Heart left ventricle (tissue), 16 donors: ENCODE measurements at regions not wholly inside any gene's neighbourhood (a gene's known extent, or its start where the extent isn't known, plus 50 kb on each side); places are given as distances from the start of the nearest gene placed in this dataset.
"Not testable (repeated sequence)": the region's sequence is repeated elsewhere in the genome, so short reads cannot be mapped to it uniquely, and the experiment has no call there.

ENCODE experiments used
- ATAC-seq, 4 donors: fragments of 200-7000 bp; cut with Tn5 transposase; one replicate each; pipeline ENCODE4 v1.9.1; 2020 to 2022; ENCODE audit warnings: moderate library complexity in 4 of 4, mild to moderate bottlenecking in 3 of 4, moderate number of reproducible peaks in 1 of 4
- DNase-seq, 5 donors: peaks; one replicate each; pipeline ENCODE4 v3.0.0-alpha.2; 2020
- H3K27ac ChIP-seq, 12 donors: fragments of 200-600 bp; sonication (generic) in 4 of 12; one replicate each; pipeline versions ENCODE4 v1.5.0 to v1.8.0; 2016 to 2022; ENCODE audit warnings: mild to moderate bottlenecking in 2 of 12
- H3K27me3 ChIP-seq, 9 donors: fragments of 200-600 bp; sonication (generic) in 2 of 9; one replicate each; pipeline versions ENCODE4 v1.5.1 to v1.8.0; 2016 to 2022; ENCODE audit warnings: mild to moderate bottlenecking in 3 of 9
- H3K36me3 ChIP-seq, 9 donors: fragments of 200-600 bp; sonication (generic) in 2 of 9; one replicate each; pipeline versions ENCODE4 v1.5.0 to v1.8.0; 2018 to 2022; ENCODE audit warnings: mild to moderate bottlenecking in 2 of 9
- H3K4me1 ChIP-seq, 12 donors: fragments of 200-600 bp; sonication (generic) in 4 of 12; one replicate each; pipeline versions ENCODE4 v1.5.0 to v1.8.0; 2016 to 2022; ENCODE audit warnings: mild to moderate bottlenecking in 3 of 12
- H3K4me3 ChIP-seq, 12 donors: fragments of 200-600 bp; sonication (generic) in 4 of 12; one replicate each; pipeline versions ENCODE4 v1.5.0 to v1.8.0; 2017 to 2022; ENCODE audit warnings: mild to moderate bottlenecking in 9 of 12, moderate library complexity in 4 of 12
- H3K9me3 ChIP-seq, 12 donors: fragments of 200-600 bp; sonication (generic) in 4 of 12; one replicate each; pipeline versions ENCODE4 v1.5.0 to v1.8.0; 2016 to 2022; ENCODE audit warnings: mild to moderate bottlenecking in 1 of 12
- CTCF ChIP-seq, 12 donors: fragments of 200-600 bp; sonication (generic) in 4 of 12; IDR thresholded peaks; one replicate each; pipeline versions ENCODE4 v1.5.0 to v1.8.0; 2018 to 2022; ENCODE audit warnings: antibody characterized with exemption in 12 of 12, mild to moderate bottlenecking in 5 of 12
- POLR2A ChIP-seq, 2 donors: fragments of 450-650 bp; IDR thresholded peaks; one replicate each; pipeline ENCODE4 v1.6.1; 2017; ENCODE audit warnings: antibody characterized with exemption in 2 of 2, mild to moderate bottlenecking in 2 of 2, moderate library complexity in 2 of 2
- WGBS, 4 donors: extraction: QIAGEN DNeasy Blood & Tissue Kit in 2 of 4; methylation state at CpG; one replicate each; pipeline versions ENCODE4 v1.1.5 to v1.1.7; 2013 to 2018; 5-methylcytosine and 5-hydroxymethylcytosine counted together
- intact Hi-C, 10 donors: fragments of 100-400 bp; cut with DNase I; formaldehyde crosslinking; loops; one replicate each; pipeline versions ENCODE4 v1.11.1 to v1.14.2; 2022
- donor health status: ischemic (EF 13 %, LVEDD 7.1; RV severe dilation, severe dysfunction).
- donor health status: healthy with polysubstance abuse.
- donor health status: DM: no; HTN: yes; CAD: no.
- donor health status: DM: no; HTN: no; CAD: no.
- donor health status: ischemic (EF 25% LVEDD 6.9; RV normal size, moderate dysfunction).
- donor health status: ischemic (EF 25% LVEDD 5.7; RV mildly dilated, moderate dysfunction).
- donor health status: healthy.
- donor health status: DM: yes; HTN: yes; CAD: no.
- donor health status: ischemic (EF 35%, LVEDD 5.7; RV mildly dilated, moderate dysfunction).
- donor health status: nonischemic (EF 11% LVEDD 7.7; RV severe dilation, severe dysfunction).
- donor health status: DM: yes; HTN: yes; CAD: no.
- donor health status: PGD.
- donor health status: ischemic (EF 29% LVEDD 5.4; RV normal size, mild dysfunction).
- donor health status: nonischemic (EF 23%, LVEDD 6.1; RV moderate dilation, normal function).

- Histone ChIP-seq H3K9me3 (no peaks in the 10 kb centered on the region), H3K27ac (peak overlapping the region in 1 of 12 donors; percentile 19), H3K36me3 (no peaks in the 10 kb centered on the region), H3K4me1 (peaks cover 0 to 22% (median 6%) of the 10 kb centered on the region in 12 donors), H3K27me3 (no peaks in the 10 kb centered on the region), H3K4me3 (no peak overlapping the region)
- TF ChIP-seq CTCF (IDR thresholded peaks at IDR 0.05) (no peak), POLR2A (IDR thresholded peaks at IDR 0.05) (no peak)
- WGBS, 4 donors = 85 to 89% (median 88%) methylated on average over 7 of the region's 7 CpGs
- peak in 1 of 4 donors; percentile 50 for ATAC-seq
- DNase-seq = no peak
- intact Hi-C loops = no loop called here
These were observed 74.3 kb upstream of the TNP1 start for GRCh38 chr2:216934151-216934550.

DNA sequence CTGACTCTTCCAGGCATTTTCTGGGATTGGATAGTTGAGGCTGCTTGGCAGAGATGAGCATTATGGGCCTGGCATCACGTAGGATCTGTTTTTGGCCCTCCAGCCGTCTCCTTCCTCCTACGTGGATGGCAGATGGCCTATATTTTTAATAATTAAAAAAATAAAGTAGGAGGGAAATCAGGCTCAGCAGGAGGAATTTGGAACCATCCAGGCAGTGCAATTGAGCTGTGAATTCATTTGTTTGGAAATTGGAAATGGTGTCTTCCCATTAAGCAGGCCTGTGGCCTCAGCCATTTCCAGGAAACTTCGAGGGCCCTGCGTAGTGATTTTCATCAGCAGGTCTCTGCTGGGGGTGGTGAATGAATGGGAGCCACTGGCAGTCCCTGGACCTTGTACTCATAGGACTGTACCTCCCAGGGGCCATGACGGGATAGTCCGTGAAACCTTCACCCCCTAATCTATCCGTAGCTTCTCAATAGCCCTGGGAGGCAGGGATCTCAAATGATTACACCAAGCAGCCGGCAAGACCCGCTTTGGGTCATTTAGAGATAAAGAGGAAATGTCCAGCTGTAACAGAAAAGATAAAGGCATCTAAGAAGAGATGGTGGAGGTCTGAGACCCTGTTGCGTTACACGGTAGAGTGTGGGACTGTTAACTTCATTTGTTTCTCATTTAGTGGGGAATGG lies 73.1 kb upstream of the TNP1 start:
- ATAC-seq = no peak
- DNase-seq = no peak
- 77 to 88% (median 80%) methylated on average over 12 of the region's 12 CpGs for WGBS, 4 donors
- no peaks in the 10 kb centered on the region for H3K27me3 ChIP-seq
- TF ChIP-seq POLR2A (IDR thresholded peaks at IDR 0.05) (no peak), CTCF (IDR thresholded peaks at IDR 0.05) (no peak)
- no peak overlapping the region for H3K4me3 ChIP-seq
- H3K27ac ChIP-seq = peak overlapping the region in 2 of 12 donors; percentile 28 to 39
- no peaks in the 10 kb centered on the region for H3K9me3 ChIP-seq
- H3K36me3 ChIP-seq = no peaks in the 10 kb centered on the region
- H3K4me1 ChIP-seq = peaks cover 0 to 22% (median 6%) of the 10 kb centered on the region in 12 donors
- intact Hi-C loops = no loop called here

DNA sequence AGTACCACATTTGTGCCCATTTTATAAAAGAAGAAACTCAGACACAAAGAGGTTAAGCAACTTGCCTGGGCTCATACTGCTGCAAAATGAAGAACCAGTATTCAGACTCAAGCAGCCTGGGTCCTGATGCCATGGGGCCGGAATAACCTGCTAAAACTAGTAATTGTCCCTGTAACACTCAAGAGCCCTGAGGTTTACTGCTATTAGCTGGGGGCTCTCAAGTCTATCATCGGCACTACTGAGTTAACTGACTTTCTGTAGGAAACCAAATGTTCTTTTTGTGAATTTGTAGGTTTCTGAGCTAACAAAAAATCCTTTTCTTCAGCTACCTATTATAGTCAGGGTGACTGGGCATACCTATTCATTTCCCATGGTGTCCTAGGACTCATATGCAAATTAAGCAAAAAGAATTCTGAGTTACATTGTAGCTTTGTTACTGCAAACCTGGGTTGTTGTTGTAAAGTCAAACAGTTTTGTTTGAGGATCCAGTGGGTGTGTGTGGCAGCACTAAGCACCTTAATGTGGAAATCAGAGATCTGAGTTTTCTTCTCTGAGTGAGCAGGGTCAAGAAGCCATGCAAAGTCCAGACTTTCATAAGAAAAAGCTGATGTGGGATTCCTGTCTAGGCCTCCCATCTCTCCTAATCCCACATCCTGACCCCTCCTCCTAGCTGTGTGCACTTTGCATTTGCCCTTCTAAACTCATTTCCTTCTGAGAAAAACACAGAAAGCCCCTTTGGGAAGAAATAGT lies 72.4 kb upstream of the TNP1 start:
- no peak overlapping the region for H3K4me3 ChIP-seq
- ATAC-seq = no peak
- TF ChIP-seq CTCF (IDR thresholded peaks at IDR 0.05) (no peak), POLR2A (IDR thresholded peaks at IDR 0.05) (no peak)
- no peaks in the 10 kb centered on the region for H3K36me3 ChIP-seq
- H3K9me3 ChIP-seq = no peaks in the 10 kb centered on the region
- intact Hi-C loops = no loop called here
- WGBS, 4 donors = 97 to 100% (median 98%) methylated on average over 2 of the region's 2 CpGs
- no peak for DNase-seq
- H3K4me1 ChIP-seq = peaks cover 0 to 21% (median 4%) of the 10 kb centered on the region in 12 donors
- H3K27me3 ChIP-seq = no peaks in the 10 kb centered on the region
- H3K27ac ChIP-seq = peak overlapping the region in 2 of 12 donors; percentile 7 to 28

- 88 to 97% (median 91%) methylated on average over 2 of the region's 2 CpGs for WGBS, 4 donors
- intact Hi-C loops = no loop called here
These were observed 70.9 kb upstream of the TNP1 start for GRCh38 chr2:216930716-216931115.

DNA sequence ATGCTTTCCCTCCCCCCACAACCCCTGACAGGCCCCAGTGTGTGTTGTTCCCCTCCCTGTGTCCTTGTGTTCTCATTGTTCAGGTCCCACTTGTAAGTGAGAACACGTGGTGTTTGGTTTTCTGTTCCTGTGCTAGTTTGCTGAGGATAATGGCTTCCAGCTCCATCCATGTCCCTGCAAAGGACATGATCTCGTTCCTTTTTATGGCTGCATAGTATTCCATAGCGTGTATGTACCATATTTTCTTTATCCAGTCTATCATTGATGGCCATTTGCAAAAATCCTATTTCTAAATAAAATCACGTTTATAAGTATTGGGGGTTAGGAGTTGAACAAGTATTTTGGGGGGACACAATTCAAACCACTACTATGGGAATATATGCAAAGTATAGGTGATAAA lies 69.5 kb upstream of the TNP1 start:
- peaks cover 0 to 12% (median 0%) of the 10 kb centered on the region in 12 donors for H3K4me1 ChIP-seq
- DNase-seq, H3K27ac ChIP-seq, ATAC-seq, H3K9me3 ChIP-seq, H3K4me3 ChIP-seq, H3K36me3 ChIP-seq, intact Hi-C loops, H3K27me3 ChIP-seq: not testable (repeated sequence)
- WGBS, 4 donors = 85 to 94% (median 92%) methylated on average over 4 of the region's 4 CpGs

More at GRCh38 chr2:216930716-216931115, 70.9 kb upstream of the TNP1 start:
- no peak overlapping the region for H3K4me3 ChIP-seq
- ATAC-seq (no peak), DNase-seq (no peak)
- H3K4me1 ChIP-seq = peaks cover 0 to 15% (median 0%) of the 10 kb centered on the region in 12 donors
- no peaks in the 10 kb centered on the region for H3K36me3 ChIP-seq
- H3K9me3 ChIP-seq = no peaks in the 10 kb centered on the region
- no peak overlapping the region for H3K27ac ChIP-seq
- H3K27me3 ChIP-seq = no peaks in the 10 kb centered on the region
- TF ChIP-seq POLR2A (IDR thresholded peaks at IDR 0.05) = no peak
- TF ChIP-seq CTCF (IDR thresholded peaks at IDR 0.05) = no peak
